SW 1271 (cell line): ENCODE measurements at regions not wholly inside any gene's neighbourhood (a gene's known extent, or its start where the extent isn't known, plus 50 kb on each side); places are given as distances from the start of the nearest gene placed in this dataset.
A peak's percentile ranks its signal among the peaks of the same experiment; 100 is the strongest.
"Not testable (repeated sequence)": the region's sequence is repeated elsewhere in the genome, so short reads cannot be mapped to it uniquely, and the experiment has no call there.

Source experiments
- DNase-seq, 2 experiments: peaks; one replicate each; lab custom pipeline; 2025; lab: John Stamatoyannopoulos, UW

GRCh38 chr3:157920822-157921700 lies 185.2 kb downstream of the SHOX2 start:
- no peak for DNase-seq

- no peak for DNase-seq
These were observed 186.8 kb downstream of the SHOX2 start for GRCh38 chr3:157919319-157919887.

GRCh38 chr3:157918402-157918801 lies 187.8 kb downstream of the SHOX2 start:
- DNase-seq, result no peak

- no peak for DNase-seq
These were observed 189.5 kb downstream of the SHOX2 start for GRCh38 chr3:157916672-157917071.

GRCh38 chr3:157914882-157915281 lies 191.3 kb downstream of the SHOX2 start:
- DNase-seq, result peak in 1 of 2 experiments; percentile 9

- no peak for DNase-seq
These were observed 192.5 kb downstream of the SHOX2 start for GRCh38 chr3:157913741-157914150.

GRCh38 chr3:157912514-157913451 lies 193.4 kb downstream of the SHOX2 start:
- no peak for DNase-seq

- peak in 1 of 2 experiments; percentile 7 for DNase-seq
These were observed 199.6 kb downstream of the SHOX2 start for GRCh38 chr3:157906627-157907026.

- no peak for DNase-seq
These were observed 200.3 kb downstream of the SHOX2 start for GRCh38 chr3:157905885-157906284.

GRCh38 chr3:157902680-157903079 lies 203.5 kb downstream of the SHOX2 start:
- not testable (repeated sequence) for DNase-seq

- no peak for DNase-seq
These were observed 218.2 kb downstream of the SHOX2 start for GRCh38 chr3:157888040-157888439.

- no peak for DNase-seq
These were observed 229.7 kb downstream of the SHOX2 start for GRCh38 chr3:157876556-157876955.

- no peak for DNase-seq
These were observed 233.3 kb downstream of the SHOX2 start for GRCh38 chr3:157872902-157873301.

GRCh38 chr3:157871838-157872460 lies 234.3 kb downstream of the SHOX2 start:
- no peak for DNase-seq

GRCh38 chr3:157871248-157871647 lies 235.0 kb downstream of the SHOX2 start:
- DNase-seq, result no peak

GRCh38 chr3:157868946-157869345 lies 237.3 kb downstream of the SHOX2 start:
- DNase-seq, result no peak

- no peak for DNase-seq
These were observed 238.0 kb downstream of the SHOX2 start for GRCh38 chr3:157868196-157868595.

GRCh38 chr3:157865352-157866000 lies 240.7 kb downstream of the SHOX2 start:
- DNase-seq, result peak in 1 of 2 experiments; percentile 21

- DNase-seq, result no peak
These were observed 245.0 kb downstream of the SHOX2 start for GRCh38 chr3:157861076-157861765.

GRCh38 chr3:157859541-157859940 lies 246.7 kb downstream of the SHOX2 start:
- no peak for DNase-seq

GRCh38 chr3:157858821-157859220 lies 247.4 kb downstream of the SHOX2 start:
- DNase-seq, result no peak
